ENCODE measurements at regions not wholly inside any gene's neighbourhood (a gene's known extent, or its start where the extent isn't known, plus 50 kb on each side); places are given as distances from the start of the nearest gene placed in this dataset.

GRCh38 chr4:32826169-32826568, 2106.0 kb downstream of the PCDH7 start:
- CTCF ChIA-PET = no interaction called here
- H3K9me3 Mint-ChIP-seq (ENCODE audit: low read depth) = peaks cover 13% of the 10 kb centered on the region
- no peak overlapping the region for H3K27ac Mint-ChIP-seq
- DNase-seq (no peak), ATAC-seq (no peak)
- no peaks in the 10 kb centered on the region for H3K36me3 Mint-ChIP-seq
- H3K4me3 Mint-ChIP-seq = no peak overlapping the region
- no peaks in the 10 kb centered on the region for H3K4me1 Mint-ChIP-seq
- H3K27me3 Mint-ChIP-seq = no peaks in the 10 kb centered on the region

GRCh38 chr4:32830160-32830559, 2110.0 kb downstream of the PCDH7 start:
- CTCF ChIA-PET = no interaction called here
- Mint-ChIP-seq H3K36me3 (no peaks in the 10 kb centered on the region), H3K27me3 (no peaks in the 10 kb centered on the region), H3K4me1 (no peaks in the 10 kb centered on the region), H3K4me3 (no peak overlapping the region), H3K27ac (no peak overlapping the region), H3K9me3 (ENCODE audit: low read depth) (peaks cover 9% of the 10 kb centered on the region)
- no peak for ATAC-seq
- no peak for DNase-seq

- ATAC-seq = no peak
- Mint-ChIP-seq H3K4me1 (no peaks in the 10 kb centered on the region), H3K4me3 (no peak overlapping the region), H3K27me3 (no peaks in the 10 kb centered on the region), H3K36me3 (no peaks in the 10 kb centered on the region), H3K27ac (no peak overlapping the region), H3K9me3 (ENCODE audit: low read depth) (peaks cover 9% of the 10 kb centered on the region)
- no peak for DNase-seq
- CTCF ChIA-PET = interaction anchor here (0.7 kb wide), 1 partner anchor 244 kb away, joined by 3 read pairs; no protein-coding TSS in a partner anchor
Observed at GRCh38 chr4:32831104-32831503, 2110.9 kb downstream of the PCDH7 start.

- no peak for DNase-seq
- no peak overlapping the region for H3K4me3 Mint-ChIP-seq
- CTCF ChIA-PET = interaction anchor here (0.9 kb wide), 1 partner anchor 23 kb away, joined by 3 read pairs; no protein-coding TSS in a partner anchor
- H3K4me1 Mint-ChIP-seq = no peaks in the 10 kb centered on the region
- H3K27me3 Mint-ChIP-seq = no peaks in the 10 kb centered on the region
- H3K9me3 Mint-ChIP-seq (ENCODE audit: low read depth) = no peaks in the 10 kb centered on the region
- no peak for ATAC-seq
- H3K36me3 Mint-ChIP-seq = no peaks in the 10 kb centered on the region
- H3K27ac Mint-ChIP-seq = no peak overlapping the region
Observed at GRCh38 chr4:32840461-32841189, 2120.5 kb downstream of the PCDH7 start.

GRCh38 chr4:32841217-32841616, 2121.0 kb downstream of the PCDH7 start:
- Mint-ChIP-seq H3K9me3 (ENCODE audit: low read depth) (no peaks in the 10 kb centered on the region), H3K27ac (no peak overlapping the region), H3K36me3 (no peaks in the 10 kb centered on the region), H3K4me1 (no peaks in the 10 kb centered on the region), H3K4me3 (no peak overlapping the region), H3K27me3 (no peaks in the 10 kb centered on the region)
- CTCF ChIA-PET = interaction anchor here (0.9 kb wide), 1 partner anchor 24 kb away, joined by 3 read pairs; no protein-coding TSS in a partner anchor
- no peak for DNase-seq
- no peak for ATAC-seq

- Mint-ChIP-seq H3K36me3 (no peaks in the 10 kb centered on the region), H3K27ac (no peak overlapping the region), H3K9me3 (ENCODE audit: low read depth) (peaks cover 12% of the 10 kb centered on the region), H3K27me3 (no peaks in the 10 kb centered on the region), H3K4me1 (no peaks in the 10 kb centered on the region), H3K4me3 (no peak overlapping the region)
- CTCF ChIA-PET = no interaction called here
- ATAC-seq = no peak
- no peak for DNase-seq
Observed at GRCh38 chr4:32847461-32847860, 2127.3 kb downstream of the PCDH7 start.

- H3K27me3 Mint-ChIP-seq = no peaks in the 10 kb centered on the region
- H3K4me3 Mint-ChIP-seq = no peak overlapping the region
- DNase-seq (no peak), ATAC-seq (no peak)
- H3K9me3 Mint-ChIP-seq (ENCODE audit: low read depth) = peaks cover 7% of the 10 kb centered on the region
- no peaks in the 10 kb centered on the region for H3K4me1 Mint-ChIP-seq
- no peak overlapping the region for H3K27ac Mint-ChIP-seq
- CTCF ChIA-PET = no interaction called here
- no peaks in the 10 kb centered on the region for H3K36me3 Mint-ChIP-seq
Observed at GRCh38 chr4:32855622-32856021, 2135.5 kb downstream of the PCDH7 start.

- no peak overlapping the region for H3K27ac Mint-ChIP-seq
- CTCF ChIA-PET = no interaction called here
- no peaks in the 10 kb centered on the region for H3K27me3 Mint-ChIP-seq
- no peaks in the 10 kb centered on the region for H3K36me3 Mint-ChIP-seq
- H3K4me3 Mint-ChIP-seq = no peak overlapping the region
- DNase-seq (no peak), ATAC-seq (no peak)
- no peaks in the 10 kb centered on the region for H3K9me3 Mint-ChIP-seq (ENCODE audit: low read depth)
- no peaks in the 10 kb centered on the region for H3K4me1 Mint-ChIP-seq
Observed at GRCh38 chr4:32858361-32858760, 2138.2 kb downstream of the PCDH7 start.

- Mint-ChIP-seq H3K36me3 (no peaks in the 10 kb centered on the region), H3K4me3 (no peak overlapping the region), H3K9me3 (ENCODE audit: low read depth) (no peaks in the 10 kb centered on the region), H3K27me3 (no peaks in the 10 kb centered on the region), H3K27ac (no peak overlapping the region), H3K4me1 (no peaks in the 10 kb centered on the region)
- DNase-seq (no peak), ATAC-seq (no peak)
- CTCF ChIA-PET = no interaction called here
Observed at GRCh38 chr4:32858971-32859370, 2138.8 kb downstream of the PCDH7 start.

- DNase-seq = no peak
- H3K4me3 Mint-ChIP-seq = no peak overlapping the region
- CTCF ChIA-PET = no interaction called here
- no peaks in the 10 kb centered on the region for H3K4me1 Mint-ChIP-seq
- H3K27me3 Mint-ChIP-seq = no peaks in the 10 kb centered on the region
- no peaks in the 10 kb centered on the region for H3K36me3 Mint-ChIP-seq
- no peak for ATAC-seq
- H3K9me3 Mint-ChIP-seq (ENCODE audit: low read depth) = peaks cover 6% of the 10 kb centered on the region
- no peak overlapping the region for H3K27ac Mint-ChIP-seq
Observed at GRCh38 chr4:32864713-32865351, 2144.7 kb downstream of the PCDH7 start.

GRCh38 chr4:32876546-32876945, 2156.4 kb downstream of the PCDH7 start:
- DNase-seq (no peak), ATAC-seq (no peak)
- no peaks in the 10 kb centered on the region for H3K36me3 Mint-ChIP-seq
- CTCF ChIA-PET = no interaction called here
- no peak overlapping the region for H3K4me3 Mint-ChIP-seq
- H3K4me1 Mint-ChIP-seq = no peaks in the 10 kb centered on the region
- peaks cover 15% of the 10 kb centered on the region for H3K9me3 Mint-ChIP-seq (ENCODE audit: low read depth)
- H3K27me3 Mint-ChIP-seq = no peaks in the 10 kb centered on the region
- no peak overlapping the region for H3K27ac Mint-ChIP-seq

- Mint-ChIP-seq H3K9me3 (ENCODE audit: low read depth) (peaks cover under 1% of the 10 kb centered on the region), H3K4me1 (no peaks in the 10 kb centered on the region), H3K27me3 (no peaks in the 10 kb centered on the region), H3K27ac (no peak overlapping the region), H3K36me3 (no peaks in the 10 kb centered on the region), H3K4me3 (no peak overlapping the region)
- ATAC-seq (no peak), DNase-seq (no peak)
- CTCF ChIA-PET = no interaction called here
Observed at GRCh38 chr4:32879913-32880312, 2159.7 kb downstream of the PCDH7 start.

- Mint-ChIP-seq H3K27me3 (no peaks in the 10 kb centered on the region), H3K4me1 (no peaks in the 10 kb centered on the region), H3K9me3 (ENCODE audit: low read depth) (peaks cover 3% of the 10 kb centered on the region), H3K36me3 (no peaks in the 10 kb centered on the region), H3K4me3 (no peak overlapping the region), H3K27ac (no peak overlapping the region)
- ATAC-seq (no peak), DNase-seq (no peak)
- CTCF ChIA-PET = no interaction called here
Observed at GRCh38 chr4:32884198-32884597, 2164.0 kb downstream of the PCDH7 start.

- Mint-ChIP-seq H3K27ac (no peak overlapping the region), H3K4me3 (no peak overlapping the region), H3K9me3 (ENCODE audit: low read depth) (peaks cover 5% of the 10 kb centered on the region), H3K36me3 (no peaks in the 10 kb centered on the region), H3K4me1 (no peaks in the 10 kb centered on the region), H3K27me3 (no peaks in the 10 kb centered on the region)
- ATAC-seq (no peak), DNase-seq (no peak)
- CTCF ChIA-PET = no interaction called here
Observed at GRCh38 chr4:32890398-32890797, 2170.2 kb downstream of the PCDH7 start.
